ENCODE measurements at regions not wholly inside any gene's neighbourhood (a gene's known extent, or its start where the extent isn't known, plus 50 kb on each side); places are given as distances from the start of the nearest gene placed in this dataset.

GRCh38 chr3:96071097-96071496, 743.3 kb upstream of the EPHA6 start:
- no peaks in the 10 kb centered on the region for H3K36me3 Mint-ChIP-seq
- Histone ChIP-seq H4K20me1 (ENCODE audit: low read depth) (no peaks in the 10 kb centered on the region), H3K9me3 (ENCODE audit: low read depth) (no peaks in the 10 kb centered on the region), H3K4me1 (peaks cover 4% of the 10 kb centered on the region), H3K27ac (no peak overlapping the region), H3K36me3 (no peaks in the 10 kb centered on the region), H3K4me3 (no peak overlapping the region), H2AFZ (replicated peaks) (no peak overlapping the region), H3F3A (ENCODE audit: low read depth) (no peaks in the 10 kb centered on the region), H3K9ac (no peak overlapping the region), H3K79me2 (ENCODE audit: low read depth) (no peaks in the 10 kb centered on the region), H3K4me2 (no peak overlapping the region), H3K27me3 (no peaks in the 10 kb centered on the region)
- TF ChIP-seq EZH2 (IDR thresholded peaks at IDR 0.05) (no peak), CTCF (IDR thresholded peaks at IDR 0.05) (no peak)
- no peak overlapping the region for H3K4me3 Mint-ChIP-seq
- no peak for DNase-seq (ENCODE audit: low spot score)
- no peaks in the 10 kb centered on the region for H3K4me1 Mint-ChIP-seq
- no peaks in the 10 kb centered on the region for H3K27me3 Mint-ChIP-seq (ENCODE audit: insufficient read depth, low read depth)
- no peaks in the 10 kb centered on the region for H3K9me3 Mint-ChIP-seq
- H3K27ac Mint-ChIP-seq: no peak overlapping the region

GRCh38 chr3:96072226-96072625, 742.2 kb upstream of the EPHA6 start:
- Mint-ChIP-seq H3K9me3 (no peaks in the 10 kb centered on the region), H3K36me3 (no peaks in the 10 kb centered on the region), H3K27ac (no peak overlapping the region), H3K27me3 (ENCODE audit: insufficient read depth, low read depth) (no peaks in the 10 kb centered on the region), H3K4me3 (no peak overlapping the region), H3K4me1 (no peaks in the 10 kb centered on the region)
- Histone ChIP-seq H3K27ac (no peak overlapping the region), H3K4me1 (peaks cover 4% of the 10 kb centered on the region), H3K4me3 (no peak overlapping the region), H3K9ac (no peak overlapping the region), H3K79me2 (ENCODE audit: low read depth) (no peaks in the 10 kb centered on the region), H4K20me1 (ENCODE audit: low read depth) (no peaks in the 10 kb centered on the region), H3K4me2 (no peak overlapping the region), H2AFZ (replicated peaks) (peak overlapping the region; percentile 52), H3K36me3 (no peaks in the 10 kb centered on the region), H3K27me3 (no peaks in the 10 kb centered on the region), H3F3A (ENCODE audit: low read depth) (no peaks in the 10 kb centered on the region), H3K9me3 (ENCODE audit: low read depth) (no peaks in the 10 kb centered on the region)
- DNase-seq (ENCODE audit: low spot score): no peak
- TF ChIP-seq EZH2phosphoT487 (IDR thresholded peaks at IDR 0.05) (no peak), CTCF (IDR thresholded peaks at IDR 0.05) (no peak), EZH2 (IDR thresholded peaks at IDR 0.05) (no peak)

- no peak for DNase-seq (ENCODE audit: low spot score)
- no peaks in the 10 kb centered on the region for H3K4me1 ChIP-seq
- no peak for TF ChIP-seq EZH2 (IDR thresholded peaks at IDR 0.05)
- no peak for TF ChIP-seq EZH2phosphoT487 (IDR thresholded peaks at IDR 0.05)
- no peak for TF ChIP-seq CTCF (IDR thresholded peaks at IDR 0.05)
- H3K4me3 Mint-ChIP-seq: no peak overlapping the region
- H3F3A ChIP-seq (ENCODE audit: low read depth): no peaks in the 10 kb centered on the region
- H3K27me3 Mint-ChIP-seq (ENCODE audit: insufficient read depth, low read depth): no peaks in the 10 kb centered on the region
- H3K36me3 Mint-ChIP-seq: no peaks in the 10 kb centered on the region
- H4K20me1 ChIP-seq (ENCODE audit: low read depth): no peaks in the 10 kb centered on the region
- no peak overlapping the region for H3K4me3 ChIP-seq
- no peak overlapping the region for H3K9ac ChIP-seq
- no peak overlapping the region for H3K4me2 ChIP-seq
- H3K9me3 Mint-ChIP-seq: no peaks in the 10 kb centered on the region
- H3K79me2 ChIP-seq (ENCODE audit: low read depth): no peaks in the 10 kb centered on the region
- no peak overlapping the region for H2AFZ ChIP-seq (replicated peaks)
- no peaks in the 10 kb centered on the region for H3K4me1 Mint-ChIP-seq
- peaks cover 3% of the 10 kb centered on the region for H3K9me3 ChIP-seq (ENCODE audit: low read depth)
- no peak overlapping the region for H3K27ac Mint-ChIP-seq
- no peaks in the 10 kb centered on the region for H3K36me3 ChIP-seq
- no peak overlapping the region for H3K27ac ChIP-seq
- H3K27me3 ChIP-seq: no peaks in the 10 kb centered on the region
These were observed 730.8 kb upstream of the EPHA6 start for GRCh38 chr3:96083610-96084009.

- Mint-ChIP-seq H3K27ac (no peak overlapping the region), H3K4me1 (no peaks in the 10 kb centered on the region), H3K9me3 (no peaks in the 10 kb centered on the region), H3K36me3 (no peaks in the 10 kb centered on the region), H3K27me3 (ENCODE audit: insufficient read depth, low read depth) (no peaks in the 10 kb centered on the region), H3K4me3 (no peak overlapping the region)
- no peaks in the 10 kb centered on the region for H3K36me3 ChIP-seq
- H3K4me3 ChIP-seq: no peak overlapping the region
- no peaks in the 10 kb centered on the region for H4K20me1 ChIP-seq (ENCODE audit: low read depth)
- H3K79me2 ChIP-seq (ENCODE audit: low read depth): no peaks in the 10 kb centered on the region
- no peak for DNase-seq (ENCODE audit: low spot score)
- H3K27ac ChIP-seq: no peak overlapping the region
- no peaks in the 10 kb centered on the region for H3F3A ChIP-seq (ENCODE audit: low read depth)
- TF ChIP-seq EZH2phosphoT487 (IDR thresholded peaks at IDR 0.05) (no peak), EZH2 (IDR thresholded peaks at IDR 0.05) (no peak), CTCF (IDR thresholded peaks at IDR 0.05) (no peak)
- no peak overlapping the region for H2AFZ ChIP-seq (replicated peaks)
- H3K4me2 ChIP-seq: no peak overlapping the region
- no peak overlapping the region for H3K9ac ChIP-seq
- H3K9me3 ChIP-seq (ENCODE audit: low read depth): peaks cover 3% of the 10 kb centered on the region
- no peaks in the 10 kb centered on the region for H3K27me3 ChIP-seq
- no peaks in the 10 kb centered on the region for H3K4me1 ChIP-seq
These were observed 728.4 kb upstream of the EPHA6 start for GRCh38 chr3:96086018-96086417.

All from neural progenitor cell (in vitro differentiated cells).